HUES64 (cell line): ENCODE measurements at regions not wholly inside any gene's neighbourhood (a gene's known extent, or its start where the extent isn't known, plus 50 kb on each side); places are given as distances from the start of the nearest gene placed in this dataset.
"Not testable (repeated sequence)": the region's sequence is repeated elsewhere in the genome, so short reads cannot be mapped to it uniquely, and the experiment has no call there.

Experiments used
- H3K27ac ChIP-seq: 2 replicates; pipeline ENCODE4 v1.7.0; 2013; ENCODE audit warnings: low read depth, low read length, inconsistent platforms
- H3K27me3 ChIP-seq: 2 replicates; pipeline ENCODE4 v1.6.1; 2013; ENCODE audit warnings: mild to moderate bottlenecking, low read length; ENCODE audit not compliant: insufficient read depth
- H3K36me3 ChIP-seq: 2 replicates; pipeline ENCODE4 v1.6.1; 2013; ENCODE audit warnings: mild to moderate bottlenecking, low read length; ENCODE audit not compliant: insufficient read depth
- H3K4me1 ChIP-seq: 2 replicates; pipeline ENCODE4 v1.6.1; 2013; ENCODE audit warnings: mild to moderate bottlenecking, low read length, moderate library complexity; ENCODE audit not compliant: insufficient read depth
- H3K4me3 ChIP-seq: 2 replicates; pipeline ENCODE4 v1.5.1; 2013; ENCODE audit warnings: mild to moderate bottlenecking, low read length, moderate library complexity
- H3K9ac ChIP-seq: 2 replicates; pipeline ENCODE4 v1.6.1; 2013; ENCODE audit warnings: mild to moderate bottlenecking, low read depth, low read length
- H3K9me3 ChIP-seq: 2 replicates; pipeline ENCODE4 v1.6.1; 2013; ENCODE audit warnings: low read depth, low read length; ENCODE audit not compliant: insufficient read depth
- WGBS: fragments of 150-250, 120-280 bp; methylation state at CpG from one replicate; pipeline ENCODE4 v1.1.7; 2013; ENCODE audit warnings: missing lambda C conversion rate; 5-methylcytosine and 5-hydroxymethylcytosine counted together

GRCh38 chr4:134720030-134720429, 518.4 kb upstream of the PABPC4L start:
- no peak overlapping the region for H3K9ac ChIP-seq
- H3K27ac ChIP-seq, result no peak overlapping the region
- H3K4me3 ChIP-seq, result no peak overlapping the region
- H3K27me3 ChIP-seq, result no peaks in the 10 kb centered on the region
- no peaks in the 10 kb centered on the region for H3K9me3 ChIP-seq
- WGBS, result 91% methylated on average over 1 of the region's 1 CpG
- no peaks in the 10 kb centered on the region for H3K4me1 ChIP-seq
- no peaks in the 10 kb centered on the region for H3K36me3 ChIP-seq

- no peaks in the 10 kb centered on the region for H3K36me3 ChIP-seq
These were observed 507.0 kb upstream of the PABPC4L start for GRCh38 chr4:134708616-134709015.

DNA sequence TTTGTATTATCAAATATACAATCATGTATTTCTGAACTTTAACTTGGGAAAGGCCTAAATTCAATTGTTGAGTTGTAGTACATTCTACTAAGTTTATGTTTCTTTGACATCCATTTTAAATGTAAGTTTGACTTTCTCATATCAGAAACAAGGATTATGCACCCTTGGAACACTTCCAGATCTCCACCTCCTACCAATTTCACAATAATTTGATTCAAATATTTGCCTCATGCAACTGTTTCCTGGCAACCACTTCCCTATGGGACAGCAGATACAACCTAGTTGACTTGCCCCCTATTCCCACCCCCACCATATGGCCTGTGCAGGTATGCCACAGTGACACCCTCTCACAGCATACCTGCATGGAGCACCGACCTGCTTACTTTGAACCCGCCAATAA, 506.4 kb upstream of the PABPC4L start:
- peaks cover 5% of the 10 kb centered on the region; the same call in 1 of the 2 replicates for H3K4me1 ChIP-seq
- H3K9me3 ChIP-seq, result no peaks in the 10 kb centered on the region
- H3K9ac ChIP-seq, result no peak overlapping the region
- H3K27me3 ChIP-seq, result no peaks in the 10 kb centered on the region
- H3K4me3 ChIP-seq, result no peak overlapping the region
- WGBS, result 89% methylated on average over 2 of the region's 2 CpGs
- no peak overlapping the region for H3K27ac ChIP-seq
- no peaks in the 10 kb centered on the region for H3K36me3 ChIP-seq

More at GRCh38 chr4:134708616-134709015, 507.0 kb upstream of the PABPC4L start:
- no peaks in the 10 kb centered on the region for H3K27me3 ChIP-seq
- no peaks in the 10 kb centered on the region for H3K9me3 ChIP-seq
- H3K4me1 ChIP-seq, result peaks cover 5% of the 10 kb centered on the region; the same call in 1 of the 2 replicates
- H3K9ac ChIP-seq, result no peak overlapping the region
- no peak overlapping the region for H3K27ac ChIP-seq
- H3K4me3 ChIP-seq, result no peak overlapping the region

GRCh38 chr4:134702374-134702773, 500.8 kb upstream of the PABPC4L start:
- Histone ChIP-seq H3K9me3 (peaks cover 28% of the 10 kb centered on the region), H3K9ac (no peak overlapping the region), H3K27me3 (no peaks in the 10 kb centered on the region), H3K27ac (no peak overlapping the region), H3K4me3 (no peak overlapping the region), H3K36me3 (no peaks in the 10 kb centered on the region), H3K4me1 (no peaks in the 10 kb centered on the region)
- 96% methylated on average over 3 of the region's 3 CpGs for WGBS

- Histone ChIP-seq H3K27ac (no peak overlapping the region), H3K4me3 (no peak overlapping the region), H3K9ac (no peak overlapping the region), H3K36me3 (no peaks in the 10 kb centered on the region), H3K9me3 (peaks cover 33% of the 10 kb centered on the region), H3K4me1 (no peaks in the 10 kb centered on the region), H3K27me3 (no peaks in the 10 kb centered on the region)
- WGBS, result no CpG with 5 or more reads among the region's 4 CpGs
These were observed 498.7 kb upstream of the PABPC4L start for GRCh38 chr4:134700251-134700650.

DNA sequence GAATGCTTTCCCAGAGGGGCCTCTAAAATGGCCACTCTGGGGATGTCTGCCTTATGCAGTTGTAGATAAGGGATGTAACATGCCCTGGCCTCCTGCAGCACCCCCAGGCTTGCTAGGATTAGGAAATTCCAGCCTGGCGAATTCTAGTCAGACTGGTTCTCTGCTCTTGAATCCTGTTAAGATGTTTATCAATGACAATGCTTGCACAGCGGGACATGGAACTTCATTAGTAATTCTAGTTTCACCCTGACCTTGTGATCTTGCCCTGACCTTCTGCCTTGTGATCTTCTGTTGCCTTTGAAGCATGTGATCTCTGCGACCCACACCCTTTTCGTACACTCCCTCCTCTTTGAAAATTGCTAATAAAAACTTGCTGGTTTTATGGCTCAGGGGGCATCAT, 497.2 kb upstream of the PABPC4L start:
- WGBS, result 92% methylated on average over 4 of the region's 4 CpGs
- not testable (repeated sequence) for H3K4me3 ChIP-seq, H3K4me1 ChIP-seq, H3K27me3 ChIP-seq, H3K27ac ChIP-seq, H3K36me3 ChIP-seq, H3K9ac ChIP-seq
- peaks cover 33% of the 10 kb centered on the region for H3K9me3 ChIP-seq

DNA sequence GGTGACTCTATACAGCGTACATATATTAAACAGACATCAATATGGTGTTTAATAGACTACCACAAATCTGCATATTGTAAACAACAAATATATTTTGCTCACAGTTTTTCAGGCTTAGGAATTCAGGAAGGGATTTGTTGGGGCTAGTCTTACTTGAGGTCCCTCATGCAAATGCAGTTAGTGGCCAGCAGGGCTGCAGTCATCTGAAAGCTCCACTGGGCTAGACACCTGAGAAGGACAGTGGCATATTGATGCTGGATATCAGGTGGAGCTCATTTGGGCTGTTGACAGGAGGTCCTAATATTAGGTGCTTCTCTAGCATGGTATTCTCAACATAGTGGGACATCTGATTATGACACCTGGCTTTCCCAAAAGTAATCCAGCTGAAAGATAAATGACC, 493.8 kb upstream of the PABPC4L start:
- no CpG with 5 or more reads among the region's 1 CpG for WGBS
- Histone ChIP-seq H3K9ac (no peak overlapping the region), H3K4me3 (no peak overlapping the region), H3K36me3 (no peaks in the 10 kb centered on the region), H3K9me3 (peaks cover 33% of the 10 kb centered on the region), H3K4me1 (no peaks in the 10 kb centered on the region), H3K27ac (no peak overlapping the region), H3K27me3 (no peaks in the 10 kb centered on the region)

GRCh38 chr4:134691915-134692314, 490.3 kb upstream of the PABPC4L start:
- H3K4me3 ChIP-seq, result no peak overlapping the region
- peaks cover under 1% of the 10 kb centered on the region; the same call in 1 of the 2 replicates for H3K9me3 ChIP-seq
- 100% methylated on average over 2 of the region's 2 CpGs for WGBS
- no peak overlapping the region for H3K9ac ChIP-seq
- H3K27ac ChIP-seq, result no peak overlapping the region
- H3K36me3 ChIP-seq, result no peaks in the 10 kb centered on the region
- H3K4me1 ChIP-seq, result no peaks in the 10 kb centered on the region
- H3K27me3 ChIP-seq, result no peaks in the 10 kb centered on the region

DNA sequence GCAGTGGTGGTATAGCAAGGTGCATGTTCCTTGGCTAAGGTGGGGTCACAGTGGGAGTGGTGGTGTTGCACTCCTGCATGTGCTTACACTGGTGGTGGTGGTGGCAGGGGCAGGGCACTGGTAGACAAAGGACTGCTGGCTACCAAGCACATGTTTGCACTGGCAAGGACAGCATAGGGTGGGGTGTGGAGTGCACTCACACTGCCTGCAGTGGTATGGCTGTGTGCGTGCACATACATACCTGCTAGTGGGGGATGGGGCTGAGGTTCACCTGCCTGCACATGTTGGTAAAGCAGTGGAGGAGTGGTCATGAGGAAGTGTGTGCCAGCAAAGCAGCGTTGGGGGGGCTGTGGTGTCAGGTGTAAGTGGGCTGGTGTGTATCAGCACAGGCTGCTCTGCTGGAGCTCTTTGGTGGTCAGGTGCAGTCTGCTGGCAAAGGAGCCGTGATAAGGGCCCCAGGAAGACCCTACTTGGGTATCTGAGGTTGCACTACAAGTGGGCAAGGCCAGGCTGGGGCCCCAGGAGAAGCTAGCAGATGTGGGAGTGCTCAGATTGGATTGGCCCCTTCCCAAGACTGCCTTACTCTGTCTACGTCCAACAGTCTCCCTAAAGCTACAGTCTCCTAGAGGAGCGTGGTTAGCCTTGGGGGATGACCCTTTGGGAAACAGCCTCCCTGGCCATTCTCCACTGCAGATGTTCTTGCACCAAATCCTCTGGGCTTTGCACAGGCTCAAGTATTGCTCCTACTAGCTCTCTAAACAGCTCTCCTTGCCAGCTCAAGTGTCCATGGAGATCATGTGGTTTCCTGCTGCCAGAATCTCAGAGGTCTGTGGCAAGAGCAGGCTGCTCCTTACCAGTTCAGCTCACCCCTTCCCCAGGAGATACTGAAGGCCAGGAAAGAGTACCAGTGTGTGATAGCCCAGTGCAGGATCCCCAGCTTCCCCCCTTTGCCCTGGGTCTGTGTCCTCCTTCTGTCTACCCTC, 486.3 kb upstream of the PABPC4L start:
- no peaks in the 10 kb centered on the region for H3K27me3 ChIP-seq
- no peak overlapping the region for H3K9ac ChIP-seq
- H3K9me3 ChIP-seq, result no peaks in the 10 kb centered on the region
- H3K36me3 ChIP-seq, result no peaks in the 10 kb centered on the region
- peaks cover 3% of the 10 kb centered on the region; the same call in 1 of the 2 replicates for H3K4me1 ChIP-seq
- 95% methylated on average over 5 of the region's 5 CpGs for WGBS
- no peak overlapping the region for H3K4me3 ChIP-seq
- no peak overlapping the region for H3K27ac ChIP-seq

DNA sequence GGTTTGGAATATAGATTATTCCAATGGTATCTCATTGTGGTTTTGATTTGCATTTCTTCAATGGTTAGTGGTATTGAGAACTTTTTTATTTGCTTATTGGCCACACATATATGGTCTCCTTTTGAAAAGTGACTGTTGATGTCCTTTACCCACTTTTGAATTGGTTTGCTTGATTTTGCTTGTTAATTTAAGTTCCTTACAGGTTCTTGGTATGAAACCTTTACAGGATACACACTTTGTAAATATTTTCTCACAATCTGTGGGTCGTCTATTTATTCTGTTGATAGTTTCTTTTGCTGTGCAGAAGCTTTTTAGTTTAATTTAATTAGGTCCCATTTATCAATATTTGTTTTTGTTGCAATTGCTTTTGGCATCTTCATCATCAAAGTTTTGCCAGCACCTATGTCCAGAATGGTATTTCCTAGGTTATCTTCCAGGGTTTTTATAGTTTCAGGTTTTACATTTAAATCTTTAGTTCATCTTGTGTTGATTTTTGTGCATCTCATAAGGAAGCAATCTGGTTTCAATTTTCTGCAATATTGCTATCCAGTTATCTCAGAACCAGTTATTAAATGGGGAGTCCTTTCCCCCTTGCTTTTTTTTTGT, 475.7 kb upstream of the PABPC4L start:
- H3K9me3 ChIP-seq, result peaks cover 9% of the 10 kb centered on the region
- WGBS, result no CpG with 5 or more reads among the region's 1 CpG
- no peak overlapping the region for H3K4me3 ChIP-seq
- 0 out of 2 replicates have a peak, but pooled peaks cover 4% of the 10 kb centered on the region for H3K4me1 ChIP-seq
- H3K27ac ChIP-seq, result peak overlapping the region; percentile 45; the same call in 1 of the 2 replicates
- H3K27me3 ChIP-seq, result no peaks in the 10 kb centered on the region
- no peaks in the 10 kb centered on the region for H3K36me3 ChIP-seq
- no peak overlapping the region for H3K9ac ChIP-seq

DNA sequence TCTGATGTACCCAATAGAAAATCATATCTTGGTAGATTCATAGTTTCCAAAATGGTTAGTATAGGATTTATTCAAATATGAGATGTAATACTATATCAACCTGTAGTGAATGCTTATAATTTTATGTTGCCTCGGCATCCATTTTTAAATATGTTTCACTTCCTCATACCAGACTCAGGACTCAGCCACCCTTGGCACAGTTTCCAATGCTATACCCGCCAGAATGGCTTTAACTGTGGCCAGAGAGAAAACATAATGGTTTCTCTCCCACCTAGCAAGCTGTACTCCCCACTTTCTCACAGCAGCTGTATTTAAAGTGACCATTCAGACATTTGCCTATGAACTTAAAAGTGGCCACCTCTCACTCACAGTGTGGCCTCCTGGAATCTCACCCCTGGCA, 466.6 kb upstream of the PABPC4L start:
- no peak overlapping the region for H3K27ac ChIP-seq
- no peaks in the 10 kb centered on the region for H3K36me3 ChIP-seq
- H3K4me3 ChIP-seq, result no peak overlapping the region
- H3K27me3 ChIP-seq, result no peaks in the 10 kb centered on the region
- WGBS, result 97% methylated on average over 2 of the region's 2 CpGs
- H3K4me1 ChIP-seq, result no peaks in the 10 kb centered on the region
- peaks cover 12% of the 10 kb centered on the region for H3K9me3 ChIP-seq
- no peak overlapping the region for H3K9ac ChIP-seq
